K562 (cell line): ENCODE measurements at regions not wholly inside any gene's neighbourhood (a gene's known extent, or its start where the extent isn't known, plus 50 kb on each side); places are given as distances from the start of the nearest gene placed in this dataset.

Experiments
- BRCA1 ChIP-seq, 2 experiments: fragments of 450-650 bp in 1 of 2; sonication (generic) in 1 of 2; formaldehyde crosslinking in 1 of 2; IDR thresholded peaks; 2 replicates each; pipeline versions ENCODE4 v1.5.0 to v1.6.1; 2017 to 2020; ENCODE audit warnings: mild to moderate bottlenecking in 1 of 2, missing genetic modification reagents in 1 of 2
- DDX20 ChIP-seq: fragments of 450-650 bp; IDR thresholded peaks from 2 replicates; pipeline ENCODE4 v1.6.1; 2016; ENCODE audit warnings: missing genetic modification characterization, low read depth, mild to moderate bottlenecking, missing compliant biosample characterization, moderate library complexity
- ESRRB ChIP-seq: fragments of 250-450 bp; sonication (Bioruptor Pico); IDR thresholded peaks from 2 replicates; pipeline ENCODE4 v1.5.0; 2020; ENCODE audit warnings: mild to moderate bottlenecking, moderate library complexity, borderline replicate concordance
- KDM1A ChIP-seq, 2 experiments: fragments of 450-650 bp; IDR thresholded peaks; 2 replicates each; pipeline ENCODE4 v1.6.1; 2016; ENCODE audit warnings: mild to moderate bottlenecking in 2 of 2
- SAFB2 ChIP-seq: fragments of 200-400 bp; formaldehyde crosslinking; IDR thresholded peaks from 2 replicates; pipeline ENCODE4 v1.6.1; 2018; ENCODE audit warnings: borderline replicate concordance, low read length, low read depth, moderate library complexity; ENCODE audit not compliant: severe bottlenecking
- SNIP1 ChIP-seq: fragments of 450-650 bp; IDR thresholded peaks from 2 replicates; pipeline ENCODE4 v1.7.1; 2017; ENCODE audit warnings: low read depth, mild to moderate bottlenecking
- ZNF311 ChIP-seq: fragments of 250-450 bp; sonication (Bioruptor Pico); IDR thresholded peaks from 2 replicates; pipeline ENCODE4 v1.4.0; 2020; ENCODE audit warnings: mild to moderate bottlenecking, moderate library complexity
- TF ChIP-seq, protein P1 (sequence below): fragments of 250-450 bp; sonication (Bioruptor Pico); IDR thresholded peaks from 2 replicates; pipeline ENCODE4 v1.4.0; 2020
- TF ChIP-seq, protein P2 (sequence below): IDR thresholded peaks from 2 replicates; pipeline ENCODE4 v1.6.1; 2014; ENCODE audit warnings: antibody characterized with exemption
- TF ChIP-seq, protein P3 (sequence below): fragments of 450-650 bp; IDR thresholded peaks from one replicate; pipeline ENCODE4 v1.6.1; 2018; ENCODE audit warnings: mild to moderate bottlenecking, moderate library complexity; ENCODE audit not compliant: partially characterized antibody

DNA sequence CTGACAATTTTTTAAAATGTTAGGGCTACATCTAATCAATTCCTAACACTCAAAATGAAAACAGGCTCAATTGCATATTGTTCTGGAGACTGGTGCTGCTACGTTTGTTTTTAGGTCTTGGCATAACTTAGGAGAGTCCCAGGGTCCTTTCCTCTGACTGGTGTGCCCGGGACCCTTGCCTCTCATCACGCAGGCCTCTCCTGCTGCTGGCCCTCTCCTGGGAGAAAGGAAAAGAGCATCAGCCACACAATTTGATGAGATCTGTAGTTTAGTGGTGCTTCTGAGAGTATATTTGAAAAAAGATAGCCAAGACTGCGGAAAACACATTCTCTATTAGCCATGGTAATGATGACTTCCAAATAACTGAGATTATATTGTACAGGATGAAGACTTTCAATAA, 380.0 kb downstream of the KLF12 start (continued):
- TF ChIP-seq, protein P1, sequence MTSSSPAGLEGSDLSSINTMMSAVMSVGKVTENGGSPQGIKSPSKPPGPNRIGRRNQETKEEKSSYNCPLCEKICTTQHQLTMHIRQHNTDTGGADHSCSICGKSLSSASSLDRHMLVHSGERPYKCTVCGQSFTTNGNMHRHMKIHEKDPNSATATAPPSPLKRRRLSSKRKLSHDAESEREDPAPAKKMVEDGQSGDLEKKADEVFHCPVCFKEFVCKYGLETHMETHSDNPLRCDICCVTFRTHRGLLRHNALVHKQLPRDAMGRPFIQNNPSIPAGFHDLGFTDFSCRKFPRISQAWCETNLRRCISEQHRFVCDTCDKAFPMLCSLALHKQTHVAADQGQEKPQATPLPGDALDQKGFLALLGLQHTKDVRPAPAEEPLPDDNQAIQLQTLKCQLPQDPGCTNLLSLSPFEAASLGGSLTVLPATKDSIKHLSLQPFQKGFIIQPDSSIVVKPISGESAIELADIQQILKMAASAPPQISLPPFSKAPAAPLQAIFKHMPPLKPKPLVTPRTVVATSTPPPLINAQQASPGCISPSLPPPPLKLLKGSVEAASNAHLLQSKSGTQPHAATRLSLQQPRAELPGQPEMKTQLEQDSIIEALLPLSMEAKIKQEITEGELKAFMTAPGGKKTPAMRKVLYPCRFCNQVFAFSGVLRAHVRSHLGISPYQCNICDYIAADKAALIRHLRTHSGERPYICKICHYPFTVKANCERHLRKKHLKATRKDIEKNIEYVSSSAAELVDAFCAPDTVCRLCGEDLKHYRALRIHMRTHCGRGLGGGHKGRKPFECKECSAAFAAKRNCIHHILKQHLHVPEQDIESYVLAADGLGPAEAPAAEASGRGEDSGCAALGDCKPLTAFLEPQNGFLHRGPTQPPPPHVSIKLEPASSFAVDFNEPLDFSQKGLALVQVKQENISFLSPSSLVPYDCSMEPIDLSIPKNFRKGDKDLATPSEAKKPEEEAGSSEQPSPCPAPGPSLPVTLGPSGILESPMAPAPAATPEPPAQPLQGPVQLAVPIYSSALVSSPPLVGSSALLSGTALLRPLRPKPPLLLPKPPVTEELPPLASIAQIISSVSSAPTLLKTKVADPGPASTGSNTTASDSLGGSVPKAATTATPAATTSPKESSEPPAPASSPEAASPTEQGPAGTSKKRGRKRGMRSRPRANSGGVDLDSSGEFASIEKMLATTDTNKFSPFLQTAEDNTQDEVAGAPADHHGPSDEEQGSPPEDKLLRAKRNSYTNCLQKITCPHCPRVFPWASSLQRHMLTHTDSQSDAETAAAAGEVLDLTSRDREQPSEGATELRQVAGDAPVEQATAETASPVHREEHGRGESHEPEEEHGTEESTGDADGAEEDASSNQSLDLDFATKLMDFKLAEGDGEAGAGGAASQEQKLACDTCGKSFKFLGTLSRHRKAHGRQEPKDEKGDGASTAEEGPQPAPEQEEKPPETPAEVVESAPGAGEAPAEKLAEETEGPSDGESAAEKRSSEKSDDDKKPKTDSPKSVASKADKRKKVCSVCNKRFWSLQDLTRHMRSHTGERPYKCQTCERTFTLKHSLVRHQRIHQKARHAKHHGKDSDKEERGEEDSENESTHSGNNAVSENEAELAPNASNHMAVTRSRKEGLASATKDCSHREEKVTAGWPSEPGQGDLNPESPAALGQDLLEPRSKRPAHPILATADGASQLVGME, result no peak
- TF ChIP-seq DDX20 (no peak), SAFB2 (no peak), ZNF311 (CRISPR knock-in tag) (no peak), SNIP1 (no peak), BRCA1 (IDR thresholded peaks at IDR 0.05) (no peak), BRCA1 (CRISPR knock-in tag; IDR thresholded peaks at IDR 0.05) (no peak), KDM1A (IDR thresholded peaks at IDR 0.05) (no peak), ESRRB (CRISPR knock-in tag) (no peak)
- TF ChIP-seq, protein P2, sequence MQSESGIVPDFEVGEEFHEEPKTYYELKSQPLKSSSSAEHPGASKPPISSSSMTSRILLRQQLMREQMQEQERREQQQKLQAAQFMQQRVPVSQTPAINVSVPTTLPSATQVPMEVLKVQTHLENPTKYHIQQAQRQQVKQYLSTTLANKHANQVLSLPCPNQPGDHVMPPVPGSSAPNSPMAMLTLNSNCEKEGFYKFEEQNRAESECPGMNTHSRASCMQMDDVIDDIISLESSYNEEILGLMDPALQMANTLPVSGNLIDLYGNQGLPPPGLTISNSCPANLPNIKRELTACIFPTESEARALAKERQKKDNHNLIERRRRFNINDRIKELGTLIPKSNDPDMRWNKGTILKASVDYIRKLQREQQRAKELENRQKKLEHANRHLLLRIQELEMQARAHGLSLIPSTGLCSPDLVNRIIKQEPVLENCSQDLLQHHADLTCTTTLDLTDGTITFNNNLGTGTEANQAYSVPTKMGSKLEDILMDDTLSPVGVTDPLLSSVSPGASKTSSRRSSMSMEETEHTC, result no peak
- TF ChIP-seq, protein P3, sequence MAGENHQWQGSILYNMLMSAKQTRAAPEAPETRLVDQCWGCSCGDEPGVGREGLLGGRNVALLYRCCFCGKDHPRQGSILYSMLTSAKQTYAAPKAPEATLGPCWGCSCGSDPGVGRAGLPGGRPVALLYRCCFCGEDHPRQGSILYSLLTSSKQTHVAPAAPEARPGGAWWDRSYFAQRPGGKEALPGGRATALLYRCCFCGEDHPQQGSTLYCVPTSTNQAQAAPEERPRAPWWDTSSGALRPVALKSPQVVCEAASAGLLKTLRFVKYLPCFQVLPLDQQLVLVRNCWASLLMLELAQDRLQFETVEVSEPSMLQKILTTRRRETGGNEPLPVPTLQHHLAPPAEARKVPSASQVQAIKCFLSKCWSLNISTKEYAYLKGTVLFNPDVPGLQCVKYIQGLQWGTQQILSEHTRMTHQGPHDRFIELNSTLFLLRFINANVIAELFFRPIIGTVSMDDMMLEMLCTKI, result no peak
